Tibial artery (tissue), 4 donors: ENCODE measurements at regions not wholly inside any gene's neighbourhood (a gene's known extent, or its start where the extent isn't known, plus 50 kb on each side); places are given as distances from the start of the nearest gene placed in this dataset.
A peak's percentile ranks its signal among the peaks of the same experiment; 100 is the strongest.

ENCODE experiments used
- DNase-seq, 2 donors: peaks; one replicate each; pipeline ENCODE4 v3.0.0-alpha.2; 2019
- H3K27ac ChIP-seq, 2 donors: fragments of 200-600 bp; sonication (generic) in 1 of 2; 1 replicate in 1 of 2; 2 replicates in 1 of 2; pipeline ENCODE4 v1.5.1; 2018 to 2019; ENCODE audit warnings: mild to moderate bottlenecking in 1 of 2
- H3K27me3 ChIP-seq, 2 donors: fragments of 200-600 bp; sonication (generic) in 1 of 2; one replicate each; pipeline versions ENCODE4 v1.5.1 to v1.6.0; 2016 to 2019
- H3K36me3 ChIP-seq, 3 donors: fragments of 200-600 bp; sonication (generic) in 2 of 3; one replicate each; pipeline ENCODE4 v1.5.1; 2016 to 2019; ENCODE audit warnings: mild to moderate bottlenecking in 2 of 3
- H3K4me1 ChIP-seq, 4 donors: fragments of 200-600 bp; sonication (generic) in 2 of 4; 1 replicate in 3 of 4; 2 replicates in 1 of 4; pipeline ENCODE4 v1.5.1; 2016 to 2019
- H3K4me3 ChIP-seq, 2 donors: fragments of 200-600 bp; sonication (generic) in 1 of 2; 1 replicate in 1 of 2; 2 replicates in 1 of 2; pipeline ENCODE4 v1.5.1; 2018 to 2019; ENCODE audit warnings: mild to moderate bottlenecking in 2 of 2
- H3K9me3 ChIP-seq, 3 donors: fragments of 200-600 bp; sonication (generic) in 1 of 3; one replicate each; pipeline ENCODE4 v1.5.1; 2016 to 2019
- intact Hi-C: fragments of 100-400 bp; cut with DNase I; formaldehyde crosslinking; loops from one replicate; pipeline ENCODE4 v1.15.0; 2023; ENCODE audit warnings: low total_unique reads
- TF ChIP-seq, protein P1 (sequence below), 2 experiments: fragments of 200-600 bp in 1 of 2; fragments of 450-650 bp in 1 of 2; IDR thresholded peaks; one replicate each; pipeline ENCODE4 v1.5.1; 2017 to 2019; ENCODE audit warnings: antibody characterized with exemption in 2 of 2, mild to moderate bottlenecking in 1 of 2, moderate library complexity in 1 of 2

DNA sequence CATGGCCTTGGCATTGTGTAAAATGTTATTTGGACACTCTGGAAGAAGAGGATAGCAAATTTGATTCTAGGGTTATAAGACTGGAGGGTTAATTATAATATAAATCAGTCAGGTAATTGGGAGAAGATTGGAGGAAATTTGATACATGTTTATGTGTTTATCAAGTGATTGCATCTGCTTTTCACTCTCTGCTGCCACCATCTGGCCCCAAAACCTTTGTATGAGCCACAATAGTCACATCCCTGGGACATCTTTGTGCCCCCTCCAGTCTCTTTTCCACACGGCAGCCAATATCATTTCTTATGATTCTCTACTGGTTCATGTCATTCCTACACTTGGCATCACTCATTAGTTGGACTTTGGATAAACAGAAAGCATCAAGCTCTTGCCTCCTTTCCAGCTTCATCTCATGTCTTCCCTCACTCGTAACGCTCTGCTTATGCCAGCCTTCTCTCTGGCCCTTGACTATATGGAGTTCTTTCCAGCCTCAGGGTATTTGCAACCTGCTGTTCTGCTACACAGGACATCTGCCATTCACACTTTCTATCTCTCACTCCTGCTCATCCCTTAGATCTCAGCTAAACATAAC, 602.3 kb upstream of the SUCLG2 start:
- Histone ChIP-seq H3K27ac (no peak overlapping the region), H3K9me3 (no peaks in the 10 kb centered on the region), H3K4me3 (no peak overlapping the region), H3K4me1 (no peaks in the 10 kb centered on the region), H3K36me3 (no peaks in the 10 kb centered on the region), H3K27me3 (no peaks in the 10 kb centered on the region)
- TF ChIP-seq, protein P1, sequence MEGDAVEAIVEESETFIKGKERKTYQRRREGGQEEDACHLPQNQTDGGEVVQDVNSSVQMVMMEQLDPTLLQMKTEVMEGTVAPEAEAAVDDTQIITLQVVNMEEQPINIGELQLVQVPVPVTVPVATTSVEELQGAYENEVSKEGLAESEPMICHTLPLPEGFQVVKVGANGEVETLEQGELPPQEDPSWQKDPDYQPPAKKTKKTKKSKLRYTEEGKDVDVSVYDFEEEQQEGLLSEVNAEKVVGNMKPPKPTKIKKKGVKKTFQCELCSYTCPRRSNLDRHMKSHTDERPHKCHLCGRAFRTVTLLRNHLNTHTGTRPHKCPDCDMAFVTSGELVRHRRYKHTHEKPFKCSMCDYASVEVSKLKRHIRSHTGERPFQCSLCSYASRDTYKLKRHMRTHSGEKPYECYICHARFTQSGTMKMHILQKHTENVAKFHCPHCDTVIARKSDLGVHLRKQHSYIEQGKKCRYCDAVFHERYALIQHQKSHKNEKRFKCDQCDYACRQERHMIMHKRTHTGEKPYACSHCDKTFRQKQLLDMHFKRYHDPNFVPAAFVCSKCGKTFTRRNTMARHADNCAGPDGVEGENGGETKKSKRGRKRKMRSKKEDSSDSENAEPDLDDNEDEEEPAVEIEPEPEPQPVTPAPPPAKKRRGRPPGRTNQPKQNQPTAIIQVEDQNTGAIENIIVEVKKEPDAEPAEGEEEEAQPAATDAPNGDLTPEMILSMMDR (IDR thresholded peaks at IDR 0.05) = peak in 1 of 2 experiments; percentile 21
- intact Hi-C loops = no loop called here
- no peak for DNase-seq

DNA sequence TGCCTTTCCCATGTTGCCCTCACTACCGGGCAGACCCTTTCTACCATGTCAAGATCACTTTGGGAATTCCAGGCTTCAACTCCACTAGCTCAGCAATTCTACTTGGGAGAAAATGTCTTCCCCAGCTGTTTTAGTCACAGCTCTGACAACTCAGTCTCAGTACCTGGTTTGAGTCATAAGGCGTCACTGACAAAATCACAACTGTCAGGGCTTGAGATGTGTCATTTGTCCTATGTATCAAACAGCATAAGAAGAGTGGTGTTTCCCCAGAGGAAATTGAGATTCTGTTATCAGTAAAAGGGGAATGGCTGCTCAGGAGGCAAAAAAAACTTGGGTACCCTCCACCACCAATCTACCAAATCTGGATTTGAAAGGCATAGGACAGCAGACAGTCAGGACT, 594.9 kb upstream of the SUCLG2 start:
- no peak overlapping the region for H3K27ac ChIP-seq
- H3K27me3 ChIP-seq = no peaks in the 10 kb centered on the region
- TF ChIP-seq, protein P1 (IDR thresholded peaks at IDR 0.05) = no peak
- intact Hi-C loops = no loop called here
- H3K9me3 ChIP-seq = no peaks in the 10 kb centered on the region
- H3K36me3 ChIP-seq = no peaks in the 10 kb centered on the region
- H3K4me3 ChIP-seq = no peak overlapping the region
- H3K4me1 ChIP-seq = no peaks in the 10 kb centered on the region
- no peak for DNase-seq

DNA sequence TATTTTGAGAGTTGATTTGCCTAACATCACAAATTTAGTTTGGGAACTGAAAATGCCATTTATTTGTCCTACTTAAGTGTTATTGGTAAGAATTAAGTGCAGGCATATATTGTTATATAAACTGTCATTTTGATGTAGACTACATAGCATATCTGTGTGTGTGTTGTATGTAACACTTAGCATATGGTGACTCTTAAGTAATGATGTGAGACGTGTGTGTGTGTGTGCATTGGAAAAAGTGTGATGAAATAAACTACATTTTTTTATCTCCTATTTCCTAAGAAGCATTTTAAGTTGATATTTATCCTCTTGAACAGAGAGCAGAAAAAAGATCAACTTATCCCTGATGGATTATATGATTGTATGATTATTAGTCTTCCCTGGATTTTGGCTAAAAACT, 588.2 kb upstream of the SUCLG2 start:
- H3K4me1 ChIP-seq = no peaks in the 10 kb centered on the region
- no peaks in the 10 kb centered on the region for H3K36me3 ChIP-seq
- H3K4me3 ChIP-seq = no peak overlapping the region
- H3K9me3 ChIP-seq = no peaks in the 10 kb centered on the region
- no peak overlapping the region for H3K27ac ChIP-seq
- no peaks in the 10 kb centered on the region for H3K27me3 ChIP-seq
- TF ChIP-seq, protein P1 (IDR thresholded peaks at IDR 0.05) = no peak
- intact Hi-C loops = no loop called here
- DNase-seq = no peak

DNA sequence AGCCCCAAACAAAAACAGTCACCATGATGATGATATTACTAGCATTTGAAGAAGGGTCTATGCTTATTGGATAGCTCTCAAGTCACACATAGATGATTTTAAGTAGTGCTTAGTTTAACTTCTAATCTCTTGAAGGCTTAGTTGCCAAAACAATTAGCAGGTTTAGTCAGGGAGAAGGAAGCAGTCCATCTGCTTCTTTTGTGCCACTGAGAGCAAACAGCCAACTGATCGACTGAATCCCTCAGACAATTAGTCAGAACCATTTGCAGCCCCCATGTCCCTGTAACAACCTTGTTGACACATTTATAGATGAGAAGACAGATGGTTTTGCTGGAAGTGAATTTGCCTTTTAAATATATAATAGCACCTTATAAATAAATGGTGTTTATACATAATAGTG, 585.1 kb upstream of the SUCLG2 start:
- Histone ChIP-seq H3K4me1 (no peaks in the 10 kb centered on the region), H3K9me3 (no peaks in the 10 kb centered on the region), H3K36me3 (no peaks in the 10 kb centered on the region), H3K4me3 (no peak overlapping the region), H3K27ac (no peak overlapping the region), H3K27me3 (no peaks in the 10 kb centered on the region)
- no peak for DNase-seq
- TF ChIP-seq, protein P1 (IDR thresholded peaks at IDR 0.05) = no peak
- intact Hi-C loops = no loop called here

DNA sequence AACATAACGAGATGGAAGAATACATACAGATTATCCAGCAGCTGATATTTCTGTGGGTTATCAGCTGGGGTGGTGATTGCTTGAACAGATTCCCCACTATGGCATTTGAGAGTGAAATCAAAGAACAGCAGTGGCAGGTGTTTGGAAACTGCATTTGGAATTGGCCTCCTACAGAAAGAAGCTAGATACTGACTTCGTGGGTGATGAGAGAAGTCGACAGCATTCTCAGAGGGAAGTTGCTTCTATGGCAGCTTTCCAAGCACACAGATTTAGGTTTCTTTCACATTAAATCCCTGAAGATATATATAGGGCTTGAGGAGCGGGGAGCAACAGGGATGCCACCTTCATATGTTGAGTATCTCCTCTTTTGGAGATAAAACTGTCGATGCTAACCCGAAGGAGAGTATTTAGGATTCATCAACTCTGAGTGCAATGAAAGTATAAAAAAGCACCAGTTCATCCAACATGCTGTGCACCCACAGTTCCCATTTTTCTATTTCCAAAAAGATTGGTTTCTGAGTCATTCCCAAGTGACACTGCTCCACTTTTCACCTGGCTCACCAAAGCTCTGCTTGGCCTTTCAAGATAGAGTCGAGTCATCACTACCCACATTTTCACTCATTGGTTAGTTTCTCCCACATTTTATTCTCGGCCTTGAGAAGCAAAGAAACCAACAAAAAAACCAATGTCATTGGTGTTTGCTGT, 579.8 kb upstream of the SUCLG2 start:
- DNase-seq = no peak
- H3K4me1 ChIP-seq = no peaks in the 10 kb centered on the region
- H3K4me3 ChIP-seq = no peak overlapping the region
- no peaks in the 10 kb centered on the region for H3K9me3 ChIP-seq
- H3K27ac ChIP-seq = no peak overlapping the region
- TF ChIP-seq, protein P1 (IDR thresholded peaks at IDR 0.05) = no peak
- no peaks in the 10 kb centered on the region for H3K27me3 ChIP-seq
- intact Hi-C loops = no loop called here
- H3K36me3 ChIP-seq = no peaks in the 10 kb centered on the region
